ENCODE measurements at regions not wholly inside any gene's neighbourhood (a gene's known extent, or its start where the extent isn't known, plus 50 kb on each side); places are given as distances from the start of the nearest gene placed in this dataset.

GRCh38 chr2:215619989-215620388 is 184.1 kb upstream of the FN1 start:
- DNase-seq (ENCODE audit: low spot score): no peak

- no peak for DNase-seq (ENCODE audit: low spot score)
Observed at GRCh38 chr2:215619022-215619958, 183.4 kb upstream of the FN1 start.

- no peak for DNase-seq (ENCODE audit: low spot score)
Observed at GRCh38 chr2:215618145-215618544, 182.3 kb upstream of the FN1 start.

- no peak for DNase-seq (ENCODE audit: low spot score)
Observed at GRCh38 chr2:215617060-215617824, 181.4 kb upstream of the FN1 start.

GRCh38 chr2:215615803-215616174 is 179.9 kb upstream of the FN1 start:
- DNase-seq (ENCODE audit: low spot score): no peak

- no peak for DNase-seq (ENCODE audit: low spot score)
Observed at GRCh38 chr2:215615067-215615802, 179.4 kb upstream of the FN1 start.

GRCh38 chr2:215614296-215614695 is 178.4 kb upstream of the FN1 start:
- DNase-seq (ENCODE audit: low spot score): no peak

- DNase-seq (ENCODE audit: low spot score): no peak
Observed at GRCh38 chr2:215613888-215614287, 178.0 kb upstream of the FN1 start.

GRCh38 chr2:215613280-215613679 is 177.4 kb upstream of the FN1 start:
- DNase-seq (ENCODE audit: low spot score): no peak

- no peak for DNase-seq (ENCODE audit: low spot score)
Observed at GRCh38 chr2:215612786-215613185, 176.9 kb upstream of the FN1 start.

- no peak for DNase-seq (ENCODE audit: low spot score)
Observed at GRCh38 chr2:215611609-215612386, 175.9 kb upstream of the FN1 start.

GRCh38 chr2:215609089-215610032 is 173.5 kb upstream of the FN1 start:
- DNase-seq (ENCODE audit: low spot score): no peak

GRCh38 chr2:215607766-215608165 is 171.9 kb upstream of the FN1 start:
- no peak for DNase-seq (ENCODE audit: low spot score)

GRCh38 chr2:215606219-215606618 is 170.4 kb upstream of the FN1 start:
- DNase-seq (ENCODE audit: low spot score): no peak

GRCh38 chr2:215605214-215605613 is 169.3 kb upstream of the FN1 start:
- no peak for DNase-seq (ENCODE audit: low spot score)

- no peak for DNase-seq (ENCODE audit: low spot score)
Observed at GRCh38 chr2:215604606-215605005, 168.7 kb upstream of the FN1 start.

GRCh38 chr2:215603440-215603839 is 167.6 kb upstream of the FN1 start:
- no peak for DNase-seq (ENCODE audit: low spot score)

- no peak for DNase-seq (ENCODE audit: low spot score)
Observed at GRCh38 chr2:215602997-215603396, 167.1 kb upstream of the FN1 start.

- no peak for DNase-seq (ENCODE audit: low spot score)
Observed at GRCh38 chr2:215601990-215602721, 166.3 kb upstream of the FN1 start.

GRCh38 chr2:215601526-215601925 is 165.7 kb upstream of the FN1 start:
- DNase-seq (ENCODE audit: low spot score): no peak
